ENCODE measurements at regions not wholly inside any gene's neighbourhood (a gene's known extent, or its start where the extent isn't known, plus 50 kb on each side); places are given as distances from the start of the nearest gene placed in this dataset.

DNA sequence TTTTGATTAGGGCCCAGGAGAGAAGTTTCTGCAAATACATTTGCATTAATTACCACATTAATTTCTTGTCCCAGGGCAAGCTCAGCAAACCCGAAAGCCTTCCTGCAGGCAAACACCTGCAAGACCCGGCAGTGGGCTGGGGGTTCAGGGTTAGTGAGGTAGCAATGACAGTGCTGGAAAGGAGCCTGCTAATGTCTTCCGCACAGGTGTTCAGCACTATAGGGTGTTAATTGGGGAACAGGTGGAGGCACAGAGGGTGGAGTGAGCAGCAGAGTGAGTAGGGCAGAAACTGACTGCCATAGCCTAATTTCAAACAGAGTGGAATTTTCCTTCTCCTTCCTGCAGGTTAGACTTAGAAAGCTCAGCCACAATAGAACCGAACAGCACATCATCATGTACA, 50.9 kb upstream of the UBASH3B start:
- no peak overlapping the region for H3K27ac ChIP-seq
- TF ChIP-seq, protein P1, sequence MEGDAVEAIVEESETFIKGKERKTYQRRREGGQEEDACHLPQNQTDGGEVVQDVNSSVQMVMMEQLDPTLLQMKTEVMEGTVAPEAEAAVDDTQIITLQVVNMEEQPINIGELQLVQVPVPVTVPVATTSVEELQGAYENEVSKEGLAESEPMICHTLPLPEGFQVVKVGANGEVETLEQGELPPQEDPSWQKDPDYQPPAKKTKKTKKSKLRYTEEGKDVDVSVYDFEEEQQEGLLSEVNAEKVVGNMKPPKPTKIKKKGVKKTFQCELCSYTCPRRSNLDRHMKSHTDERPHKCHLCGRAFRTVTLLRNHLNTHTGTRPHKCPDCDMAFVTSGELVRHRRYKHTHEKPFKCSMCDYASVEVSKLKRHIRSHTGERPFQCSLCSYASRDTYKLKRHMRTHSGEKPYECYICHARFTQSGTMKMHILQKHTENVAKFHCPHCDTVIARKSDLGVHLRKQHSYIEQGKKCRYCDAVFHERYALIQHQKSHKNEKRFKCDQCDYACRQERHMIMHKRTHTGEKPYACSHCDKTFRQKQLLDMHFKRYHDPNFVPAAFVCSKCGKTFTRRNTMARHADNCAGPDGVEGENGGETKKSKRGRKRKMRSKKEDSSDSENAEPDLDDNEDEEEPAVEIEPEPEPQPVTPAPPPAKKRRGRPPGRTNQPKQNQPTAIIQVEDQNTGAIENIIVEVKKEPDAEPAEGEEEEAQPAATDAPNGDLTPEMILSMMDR (IDR thresholded peaks at IDR 0.05), result no peak
- DNase-seq (ENCODE audit: low spot score), result no peak
- no peak overlapping the region for H3K4me3 ChIP-seq

DNA sequence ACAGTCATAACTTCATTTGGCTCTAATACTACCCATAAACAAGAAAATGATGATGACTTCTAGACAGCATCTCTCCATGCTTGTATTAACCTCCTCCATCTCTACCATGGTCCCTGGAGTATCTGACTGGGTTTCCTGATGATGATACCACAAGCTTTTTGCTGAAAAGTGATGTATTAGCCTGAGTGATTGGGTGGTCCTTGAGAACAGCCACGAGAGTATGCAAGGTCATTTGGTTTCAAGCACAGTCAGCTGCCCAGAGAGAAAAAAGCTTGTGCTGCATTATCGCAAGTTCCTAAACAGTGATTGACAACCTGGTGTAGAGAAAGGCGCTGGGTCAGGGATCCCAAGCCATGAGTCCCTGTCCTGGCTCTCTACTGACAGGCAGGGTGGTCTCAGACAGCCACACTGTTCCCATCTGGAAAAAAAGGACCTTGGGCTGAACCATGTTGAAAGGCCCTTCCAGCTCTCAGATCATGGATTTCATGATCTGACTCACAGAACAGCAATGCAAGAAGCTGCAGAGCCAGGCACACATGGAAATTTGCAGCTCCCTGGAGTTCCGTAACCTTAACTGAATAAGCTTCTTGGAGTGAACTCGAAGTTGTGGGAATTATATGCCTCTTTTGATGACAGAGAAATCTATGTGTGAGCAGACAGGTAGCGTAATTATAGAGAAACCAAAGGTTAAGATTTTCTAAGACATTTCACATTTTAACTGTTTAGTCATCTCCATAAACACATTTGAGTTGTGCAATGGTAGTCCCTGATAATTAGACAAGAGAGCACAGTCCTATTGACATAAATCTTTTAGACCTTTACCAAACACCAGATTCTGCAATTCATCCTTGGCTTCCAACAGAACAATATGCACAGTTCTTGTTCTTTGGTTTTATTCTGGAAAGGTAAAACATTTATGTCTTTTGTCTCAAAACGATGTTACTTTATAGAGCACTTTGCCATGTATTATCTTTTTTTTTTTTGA, 54.1 kb upstream of the UBASH3B start:
- no peak for DNase-seq (ENCODE audit: low spot score)
- TF ChIP-seq, protein P1 (IDR thresholded peaks at IDR 0.05), result no peak
- Histone ChIP-seq H3K4me3 (no peak overlapping the region), H3K27ac (no peak overlapping the region)

DNA sequence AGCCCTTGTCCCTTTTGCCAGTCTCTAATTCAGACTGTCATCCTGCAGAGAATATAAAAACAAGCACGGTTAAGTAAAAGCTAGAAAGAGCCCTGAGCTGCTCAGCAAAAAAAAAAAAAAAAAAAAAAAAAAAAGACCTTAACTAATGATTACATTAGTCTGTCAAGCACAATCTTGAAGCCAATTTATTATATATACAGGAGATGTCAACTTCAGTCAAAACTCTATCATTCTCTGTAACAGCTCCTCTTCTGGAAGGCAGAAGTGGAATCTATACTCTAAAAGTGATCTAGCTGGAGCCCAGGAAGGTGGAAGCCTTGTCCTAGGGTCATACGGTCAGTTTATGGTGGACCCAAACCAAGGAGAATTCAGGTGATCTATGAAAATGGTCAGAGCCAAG, 55.2 kb upstream of the UBASH3B start:
- TF ChIP-seq, protein P1 (IDR thresholded peaks at IDR 0.05), result no peak
- Histone ChIP-seq H3K4me3 (no peak overlapping the region), H3K27ac (no peak overlapping the region)
- no peak for DNase-seq (ENCODE audit: low spot score)

DNA sequence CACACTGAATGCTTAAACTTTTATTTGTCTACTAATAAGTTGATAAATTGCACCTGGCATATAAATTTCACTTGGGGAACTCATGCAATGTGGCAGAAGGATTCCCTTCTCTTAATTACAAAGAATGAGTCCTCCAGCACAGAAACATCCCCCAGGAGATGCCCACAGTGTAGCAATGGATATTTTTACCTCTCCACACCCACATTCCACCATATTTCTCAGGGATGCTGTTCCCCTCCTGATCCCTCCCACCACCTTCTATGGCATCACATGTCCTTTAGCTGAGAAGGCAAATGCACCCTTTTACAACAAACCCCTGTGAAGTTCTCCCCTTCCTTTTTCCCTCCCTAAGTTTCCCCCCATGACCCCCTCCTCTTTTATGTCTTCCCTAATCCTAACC, 56.1 kb upstream of the UBASH3B start:
- TF ChIP-seq, protein P1 (IDR thresholded peaks at IDR 0.05), result no peak
- DNase-seq (ENCODE audit: low spot score), result no peak
- Histone ChIP-seq H3K4me3 (no peak overlapping the region), H3K27ac (no peak overlapping the region)

DNA sequence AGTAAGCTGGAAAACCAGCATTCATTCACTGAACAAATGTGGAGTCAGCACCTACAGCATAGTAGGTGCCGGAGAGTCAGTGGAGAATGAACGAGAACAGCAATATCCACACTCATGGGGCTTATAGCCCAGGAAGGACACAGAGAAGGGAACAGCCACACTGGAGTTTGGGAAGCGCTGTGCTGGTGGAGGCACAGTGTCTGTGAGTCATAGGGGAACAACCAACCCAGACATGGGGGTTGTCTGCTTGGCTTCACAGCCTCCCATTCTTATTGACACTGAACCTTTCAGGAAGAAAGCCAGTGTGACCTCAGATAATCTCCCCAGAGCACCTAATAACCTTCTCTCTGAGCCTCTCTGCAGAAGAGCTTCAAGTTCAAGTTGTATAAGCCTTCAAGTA, 56.6 kb upstream of the UBASH3B start:
- no peak overlapping the region for H3K4me3 ChIP-seq
- DNase-seq (ENCODE audit: low spot score), result no peak
- TF ChIP-seq, protein P1 (IDR thresholded peaks at IDR 0.05), result no peak
- H3K27ac ChIP-seq, result no peak overlapping the region

DNA sequence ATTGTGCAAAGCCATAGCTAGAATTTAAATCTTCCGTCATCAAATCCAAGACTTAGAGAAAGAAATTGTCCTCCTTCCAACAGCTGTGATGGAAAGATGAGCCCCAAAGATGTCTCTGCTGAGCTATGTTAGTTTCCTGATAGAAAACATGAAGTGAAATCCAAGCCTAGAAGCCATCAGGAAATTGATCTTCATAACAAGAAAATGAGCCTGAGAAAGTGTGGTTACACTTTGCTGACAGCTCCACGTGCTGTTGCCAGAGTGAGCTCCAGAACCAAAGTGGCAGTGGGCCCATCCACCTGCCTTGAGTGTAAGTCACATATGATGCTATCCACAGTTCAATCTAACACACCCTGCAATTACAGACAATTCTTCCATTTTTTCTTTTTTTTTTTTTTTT, 58.0 kb upstream of the UBASH3B start:
- Histone ChIP-seq H3K27ac (no peak overlapping the region), H3K4me3 (no peak overlapping the region)
- TF ChIP-seq, protein P1 (IDR thresholded peaks at IDR 0.05), result no peak
- DNase-seq (ENCODE audit: low spot score), result no peak
